K562 (cell line): ENCODE measurements at regions not wholly inside any gene's neighbourhood (a gene's known extent, or its start where the extent isn't known, plus 50 kb on each side); places are given as distances from the start of the nearest gene placed in this dataset.

Source experiments
- ATAC-seq: fragments of 200-7000 bp; cut with Tn5 transposase; 3 replicates; pipeline ENCODE4 v1.9.1; 2020; ENCODE audit warnings: moderate library complexity
- BruUV-seq: library from RNA; stranded (reverse); fragments of 400-500 nt; replicated peaks from 2 replicates; lab custom pipeline; 2021; lab: Mats Ljungman, UMichigan
- CTCF ChIA-PET: fragments of 300-600 bp; formaldehyde crosslinking; extraction: SDS; loops from one replicate; lab custom pipeline; 2021; ENCODE audit warnings: low intra/inter-chr PET ratio; lab: Yijun Ruan, JAX
- POLR2A ChIA-PET: fragments of 300-600, 350-650 bp; sonication (Branson Sonifier 250); formaldehyde crosslinking; extraction: SDS; loops from one replicate; lab custom pipeline; 2021; ENCODE audit warnings: antibody characterized with exemption, inconsistent platforms; lab: Yijun Ruan, JAX
- DNase-seq, 4 experiments: peaks; one replicate each; pipeline versions ENCODE4 v3.0.0 to v3.0.0-alpha.2; 2011 to 2018; ENCODE audit warnings: low spot score in 3 of 4, mixed read lengths in 3 of 4; ENCODE audit errors: extremely low read depth in 1 of 4
- FAIRE-seq: peaks from 2 replicates; lab custom pipeline; 2011; peaks lifted over from hg19 to GRCh38; lab: Jason Lieb, UNC
- H2AFZ ChIP-seq: 2 replicates; pipeline ENCODE4 v1.6.0; 2011; ENCODE audit warnings: low read depth, low read length, control low read depth, inconsistent platforms
- H3K27ac ChIP-seq: fragments of 200-600 bp; 3 replicates; pipeline ENCODE4 v1.8.0; 2011; ENCODE audit warnings: low read depth, mild to moderate bottlenecking, control low read depth, inconsistent platforms, low read length, moderate library complexity, mixed read lengths; ENCODE audit errors: extremely low read depth
- H3K27me3 ChIP-seq, 2 experiments: fragments of 300-600 bp in 1 of 2; 2 replicates in 1 of 2; 3 replicates in 1 of 2; pipeline versions ENCODE4 v1.6.0 to v1.8.0; 2011; ENCODE audit warnings: inconsistent platforms in 2 of 2, low read length in 2 of 2, mild to moderate bottlenecking in 1 of 2, mixed read lengths in 1 of 2, moderate library complexity in 1 of 2; ENCODE audit not compliant: control insufficient read depth in 2 of 2, insufficient read depth in 2 of 2
- H3K36me3 ChIP-seq: fragments of 300-600 bp; 3 replicates; pipeline ENCODE4 v1.8.0; 2011; ENCODE audit warnings: mild to moderate bottlenecking, low read length, inconsistent platforms; ENCODE audit not compliant: control insufficient read depth, insufficient read depth
- H3K4me1 ChIP-seq, 2 experiments: fragments of 200-600 bp in 1 of 2; replicated peaks in 1 of 2; 2 replicates in 1 of 2; 3 replicates in 1 of 2; pipeline versions ENCODE4 v1.5.1 to v1.8.0; 2011; ENCODE audit warnings: inconsistent platforms in 2 of 2, low read length in 2 of 2, mild to moderate bottlenecking in 1 of 2, mixed read lengths in 1 of 2, moderate library complexity in 1 of 2; ENCODE audit not compliant: control insufficient read depth in 2 of 2, insufficient read depth in 2 of 2
- H3K4me2 ChIP-seq: 2 replicates; pipeline ENCODE4 v1.6.1; 2011; ENCODE audit warnings: low read length, control low read depth, inconsistent platforms, mixed read lengths; ENCODE audit not compliant: insufficient read depth
- H3K4me3 ChIP-seq: fragments of 200-600 bp; sonication (generic), shearing (Covaris generic); 2 replicates; pipeline ENCODE4 v1.5.1; 2016; ENCODE audit warnings: control low read depth, inconsistent platforms
- H3K79me2 ChIP-seq: fragments of 200-600 bp; 3 replicates; pipeline ENCODE4 v1.8.0; 2011; ENCODE audit warnings: low read length, inconsistent platforms; ENCODE audit not compliant: control insufficient read depth, insufficient read depth
- H3K9ac ChIP-seq, 2 experiments: 2 replicates each; pipeline versions ENCODE4 v1.6.0 to v1.6.1; 2011; ENCODE audit warnings: low read depth in 2 of 2, low read length in 2 of 2, control low read depth in 1 of 2, inconsistent platforms in 1 of 2, mild to moderate bottlenecking in 1 of 2, mixed read lengths in 1 of 2; ENCODE audit not compliant: insufficient read depth in 1 of 2
- H3K9me1 ChIP-seq: one replicate; pipeline ENCODE4 v1.6.0; 2011; ENCODE audit warnings: inconsistent platforms, mild to moderate bottlenecking, low read length, moderate library complexity; ENCODE audit not compliant: control insufficient read depth, insufficient read depth
- H3K9me3 ChIP-seq: replicated peaks from 2 replicates; pipeline ENCODE4 v1.5.1; 2011; ENCODE audit warnings: low read depth, low read length, inconsistent platforms; ENCODE audit not compliant: control insufficient read depth, insufficient read depth
- H4K20me1 ChIP-seq: replicated peaks from 2 replicates; pipeline ENCODE4 v1.6.1; 2011; ENCODE audit warnings: low read length, inconsistent platforms, mixed read lengths; ENCODE audit not compliant: control insufficient read depth, insufficient read depth
- EZH2 ChIP-seq: IDR thresholded peaks from 2 replicates; pipeline ENCODE4 v1.6.1; 2012; ENCODE audit warnings: low read depth, mild to moderate bottlenecking, inconsistent platforms, low read length, borderline replicate concordance
- JUNB ChIP-seq: fragments of 450-650 bp; formaldehyde crosslinking; conservative IDR thresholded peaks from 2 replicates; pipeline ENCODE4 v1.4.0; 2020; ENCODE audit warnings: mild to moderate bottlenecking
- KDM1A ChIP-seq, 2 experiments: fragments of 450-650 bp; IDR thresholded peaks; 2 replicates each; pipeline ENCODE4 v1.6.1; 2016; ENCODE audit warnings: mild to moderate bottlenecking in 2 of 2
- NR3C1 ChIP-seq: sonication (generic); formaldehyde crosslinking; IDR thresholded peaks from 2 replicates; pipeline ENCODE4 v1.8.1; 2022; ENCODE audit warnings: missing genetic modification reagents
- OTX1 ChIP-seq: fragments of 450-650 bp; formaldehyde crosslinking; IDR thresholded peaks from 2 replicates; pipeline ENCODE4 v1.4.0; 2022; ENCODE audit warnings: mild to moderate bottlenecking
- ZNF12 ChIP-seq: sonication (generic); formaldehyde crosslinking; IDR thresholded peaks from 2 replicates; pipeline ENCODE4 v1.4.0; 2020; ENCODE audit warnings: mild to moderate bottlenecking, missing genetic modification reagents
- ZNF408 ChIP-seq: fragments of 250-450 bp; sonication (Bioruptor Pico); IDR thresholded peaks from 2 replicates; pipeline ENCODE4 v1.4.0; 2020; ENCODE audit warnings: low read depth, mild to moderate bottlenecking, moderate library complexity
- ZNF699 ChIP-seq: fragments of 250-450 bp; sonication (Bioruptor Pico); IDR thresholded peaks from 2 replicates; pipeline ENCODE4 v1.8.0; 2021; ENCODE audit warnings: mild to moderate bottlenecking, moderate library complexity; ENCODE audit not compliant: insufficient replicate concordance
- WGBS: fragments of 100-300 bp; shearing (Covaris generic); methylation state at CpG from one replicate; pipeline ENCODE4 v1.1.6; 2016; ENCODE audit warnings: low coverage, mixed read lengths; ENCODE audit not compliant: insufficient coverage; ENCODE audit errors: missing lambda C conversion rate; 5-methylcytosine and 5-hydroxymethylcytosine counted together
- in situ Hi-C: fragments of 300-500 bp; cut with MboI; formaldehyde crosslinking; loops from 4 replicates; pipeline ENCODE4 v1.15.0; 2018; ENCODE audit warnings: inconsistent platforms, mixed read lengths
- intact Hi-C: fragments of 100-400 bp; cut with micrococcal nuclease; formaldehyde crosslinking; loops from 2 replicates; pipeline ENCODE4 v1.14.2; 2022
- TF ChIP-seq, protein P1 (sequence below): fragments of 250-450 bp; sonication (Bioruptor Pico); IDR thresholded peaks from 2 replicates; pipeline ENCODE4 v1.5.0; 2022; ENCODE audit warnings: mild to moderate bottlenecking
- TF ChIP-seq, protein P2 (sequence below): fragments of 450-650 bp; IDR thresholded peaks from 2 replicates; pipeline ENCODE4 v1.6.1; 2016
- TF ChIP-seq, protein P3 (sequence below): fragments of 250-450 bp; sonication (Bioruptor Pico); IDR thresholded peaks from 2 replicates; pipeline ENCODE4 v1.5.0; 2021
- TF ChIP-seq, protein P4 (sequence below): fragments of 450-650 bp; formaldehyde crosslinking; IDR thresholded peaks from 2 replicates; pipeline ENCODE4 v1.4.0; 2022; ENCODE audit warnings: missing genetic modification characterization
- TF ChIP-seq, protein P5 (sequence below): fragments of 450-650 bp; IDR thresholded peaks from 2 replicates; pipeline ENCODE4 v1.6.1; 2018; ENCODE audit not compliant: partially characterized antibody

DNA sequence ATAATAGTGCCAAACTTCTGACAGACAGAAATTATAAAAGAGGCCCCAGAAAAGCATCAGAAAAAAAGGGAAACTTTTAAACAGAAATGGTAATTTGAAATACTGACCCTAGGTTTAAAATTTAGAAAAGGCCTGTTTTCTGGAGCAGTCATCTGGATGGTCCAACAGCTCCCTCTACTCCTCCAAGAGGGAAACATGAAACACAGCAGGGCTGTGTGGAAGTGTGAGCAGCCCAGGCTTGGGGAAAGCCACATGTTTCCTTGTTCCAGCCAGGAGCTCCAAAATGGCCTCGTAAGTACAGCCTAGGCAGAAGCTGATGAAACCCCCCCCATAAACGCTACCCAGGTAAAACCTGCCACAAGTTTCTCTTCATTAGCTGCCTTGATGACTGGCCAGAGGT, 499.3 kb upstream of the ADAMTS16 start (continued):
- TF ChIP-seq, protein P1, sequence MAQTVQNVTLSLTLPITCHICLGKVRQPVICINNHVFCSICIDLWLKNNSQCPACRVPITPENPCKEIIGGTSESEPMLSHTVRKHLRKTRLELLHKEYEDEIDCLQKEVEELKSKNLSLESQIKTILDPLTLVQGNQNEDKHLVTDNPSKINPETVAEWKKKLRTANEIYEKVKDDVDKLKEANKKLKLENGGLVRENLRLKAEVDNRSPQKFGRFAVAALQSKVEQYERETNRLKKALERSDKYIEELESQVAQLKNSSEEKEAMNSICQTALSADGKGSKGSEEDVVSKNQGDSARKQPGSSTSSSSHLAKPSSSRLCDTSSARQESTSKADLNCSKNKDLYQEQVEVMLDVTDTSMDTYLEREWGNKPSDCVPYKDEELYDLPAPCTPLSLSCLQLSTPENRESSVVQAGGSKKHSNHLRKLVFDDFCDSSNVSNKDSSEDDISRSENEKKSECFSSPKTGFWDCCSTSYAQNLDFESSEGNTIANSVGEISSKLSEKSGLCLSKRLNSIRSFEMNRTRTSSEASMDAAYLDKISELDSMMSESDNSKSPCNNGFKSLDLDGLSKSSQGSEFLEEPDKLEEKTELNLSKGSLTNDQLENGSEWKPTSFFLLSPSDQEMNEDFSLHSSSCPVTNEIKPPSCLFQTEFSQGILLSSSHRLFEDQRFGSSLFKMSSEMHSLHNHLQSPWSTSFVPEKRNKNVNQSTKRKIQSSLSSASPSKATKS (CRISPR knock-in tag), result no peak
- TF ChIP-seq EZH2, result no peak

DNA sequence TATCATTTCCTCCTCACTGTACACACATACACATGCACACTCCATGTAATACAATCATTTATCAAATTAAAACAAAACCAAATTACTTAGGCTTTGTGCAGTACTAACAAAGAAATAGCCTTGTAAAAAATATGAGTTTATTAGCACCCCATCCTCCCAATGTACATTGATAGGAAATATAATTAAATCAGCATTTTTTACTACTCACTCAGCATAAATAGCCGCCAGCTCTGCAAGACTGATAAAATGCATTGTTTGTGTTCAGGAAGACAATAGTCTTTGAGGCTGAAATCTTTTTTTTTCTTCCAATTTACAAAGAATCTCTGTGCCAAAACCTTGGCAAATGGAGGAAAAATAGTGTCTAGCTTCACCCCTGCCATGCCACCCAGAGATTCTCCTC, 497.6 kb upstream of the ADAMTS16 start:
- Histone ChIP-seq H3K4me1 (no peaks in the 10 kb centered on the region), H3K79me2 (no peaks in the 10 kb centered on the region), H3K9ac (no peak overlapping the region), H3K4me3 (no peak overlapping the region), H4K20me1 (no peaks in the 10 kb centered on the region), H3K9me3 (no peaks in the 10 kb centered on the region), H3K27ac (no peak overlapping the region), H3K36me3 (no peaks in the 10 kb centered on the region), H3K9me1 (no peaks in the 10 kb centered on the region), H3K27me3 (no peaks in the 10 kb centered on the region), H2AFZ (no peak overlapping the region), H3K4me2 (no peak overlapping the region)
- POLR2A ChIA-PET, result no interaction called here
- intact Hi-C loops, result no loop called here
- in situ Hi-C loops, result no loop called here
- CTCF ChIA-PET, result no interaction called here
- no TSS peak for BruUV-seq
- no peak for FAIRE-seq
- DNase-seq, result no peak
- ATAC-seq, result no peak
- WGBS, result 10% methylated on average over 1 of the region's 1 CpG
- TF ChIP-seq KDM1A (IDR thresholded peaks at IDR 0.05) (no peak), JUNB (CRISPR knock-in tag) (no peak), OTX1 (CRISPR knock-in tag) (no peak), NR3C1 (CRISPR knock-in tag) (no peak), ZNF408 (CRISPR knock-in tag) (no peak), ZNF12 (CRISPR knock-in tag) (no peak), ZNF699 (CRISPR knock-in tag) (no peak)
- TF ChIP-seq, protein P2, sequence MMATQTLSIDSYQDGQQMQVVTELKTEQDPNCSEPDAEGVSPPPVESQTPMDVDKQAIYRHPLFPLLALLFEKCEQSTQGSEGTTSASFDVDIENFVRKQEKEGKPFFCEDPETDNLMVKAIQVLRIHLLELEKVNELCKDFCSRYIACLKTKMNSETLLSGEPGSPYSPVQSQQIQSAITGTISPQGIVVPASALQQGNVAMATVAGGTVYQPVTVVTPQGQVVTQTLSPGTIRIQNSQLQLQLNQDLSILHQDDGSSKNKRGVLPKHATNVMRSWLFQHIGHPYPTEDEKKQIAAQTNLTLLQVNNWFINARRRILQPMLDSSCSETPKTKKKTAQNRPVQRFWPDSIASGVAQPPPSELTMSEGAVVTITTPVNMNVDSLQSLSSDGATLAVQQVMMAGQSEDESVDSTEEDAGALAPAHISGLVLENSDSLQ, result no peak
- TF ChIP-seq, protein P3, sequence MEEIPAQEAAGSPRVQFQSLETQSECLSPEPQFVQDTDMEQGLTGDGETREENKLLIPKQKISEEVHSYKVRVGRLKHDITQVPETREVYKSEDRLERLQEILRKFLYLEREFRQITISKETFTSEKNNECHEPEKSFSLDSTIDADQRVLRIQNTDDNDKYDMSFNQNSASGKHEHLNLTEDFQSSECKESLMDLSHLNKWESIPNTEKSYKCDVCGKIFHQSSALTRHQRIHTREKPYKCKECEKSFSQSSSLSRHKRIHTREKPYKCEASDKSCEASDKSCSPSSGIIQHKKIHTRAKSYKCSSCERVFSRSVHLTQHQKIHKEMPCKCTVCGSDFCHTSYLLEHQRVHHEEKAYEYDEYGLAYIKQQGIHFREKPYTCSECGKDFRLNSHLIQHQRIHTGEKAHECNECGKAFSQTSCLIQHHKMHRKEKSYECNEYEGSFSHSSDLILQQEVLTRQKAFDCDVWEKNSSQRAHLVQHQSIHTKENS (CRISPR knock-in tag), result no peak
- TF ChIP-seq, protein P4, sequence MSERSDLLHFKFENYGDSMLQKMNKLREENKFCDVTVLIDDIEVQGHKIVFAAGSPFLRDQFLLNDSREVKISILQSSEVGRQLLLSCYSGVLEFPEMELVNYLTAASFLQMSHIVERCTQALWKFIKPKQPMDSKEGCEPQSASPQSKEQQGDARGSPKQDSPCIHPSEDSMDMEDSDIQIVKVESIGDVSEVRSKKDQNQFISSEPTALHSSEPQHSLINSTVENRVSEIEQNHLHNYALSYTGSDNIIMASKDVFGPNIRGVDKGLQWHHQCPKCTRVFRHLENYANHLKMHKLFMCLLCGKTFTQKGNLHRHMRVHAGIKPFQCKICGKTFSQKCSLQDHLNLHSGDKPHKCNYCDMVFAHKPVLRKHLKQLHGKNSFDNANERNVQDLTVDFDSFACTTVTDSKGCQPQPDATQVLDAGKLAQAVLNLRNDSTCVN (CRISPR knock-in tag), result no peak
- TF ChIP-seq, protein P5, sequence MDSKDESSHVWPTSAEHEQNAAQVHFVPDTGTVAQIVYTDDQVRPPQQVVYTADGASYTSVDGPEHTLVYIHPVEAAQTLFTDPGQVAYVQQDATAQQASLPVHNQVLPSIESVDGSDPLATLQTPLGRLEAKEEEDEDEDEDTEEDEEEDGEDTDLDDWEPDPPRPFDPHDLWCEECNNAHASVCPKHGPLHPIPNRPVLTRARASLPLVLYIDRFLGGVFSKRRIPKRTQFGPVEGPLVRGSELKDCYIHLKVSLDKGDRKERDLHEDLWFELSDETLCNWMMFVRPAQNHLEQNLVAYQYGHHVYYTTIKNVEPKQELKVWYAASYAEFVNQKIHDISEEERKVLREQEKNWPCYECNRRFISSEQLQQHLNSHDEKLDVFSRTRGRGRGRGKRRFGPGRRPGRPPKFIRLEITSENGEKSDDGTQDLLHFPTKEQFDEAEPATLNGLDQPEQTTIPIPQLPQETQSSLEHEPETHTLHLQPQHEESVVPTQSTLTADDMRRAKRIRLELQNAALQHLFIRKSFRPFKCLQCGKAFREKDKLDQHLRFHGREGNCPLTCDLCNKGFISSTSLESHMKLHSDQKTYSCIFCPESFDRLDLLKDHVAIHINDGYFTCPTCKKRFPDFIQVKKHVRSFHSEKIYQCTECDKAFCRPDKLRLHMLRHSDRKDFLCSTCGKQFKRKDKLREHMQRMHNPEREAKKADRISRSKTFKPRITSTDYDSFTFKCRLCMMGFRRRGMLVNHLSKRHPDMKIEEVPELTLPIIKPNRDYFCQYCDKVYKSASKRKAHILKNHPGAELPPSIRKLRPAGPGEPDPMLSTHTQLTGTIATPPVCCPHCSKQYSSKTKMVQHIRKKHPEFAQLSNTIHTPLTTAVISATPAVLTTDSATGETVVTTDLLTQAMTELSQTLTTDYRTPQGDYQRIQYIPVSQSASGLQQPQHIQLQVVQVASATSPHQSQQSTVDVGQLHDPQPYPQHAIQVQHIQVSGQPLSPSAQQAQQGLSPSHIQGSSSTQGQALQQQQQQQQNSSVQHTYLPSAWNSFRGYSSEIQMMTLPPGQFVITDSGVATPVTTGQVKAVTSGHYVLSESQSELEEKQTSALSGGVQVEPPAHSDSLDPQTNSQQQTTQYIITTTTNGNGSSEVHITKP, result no peak
